ENCODE measurements at regions not wholly inside any gene's neighbourhood (a gene's known extent, or its start where the extent isn't known, plus 50 kb on each side); places are given as distances from the start of the nearest gene placed in this dataset.

GRCh38 chr6:14744212-14744556 lies 501.7 kb upstream of the JARID2 start:
- no peak for TF ChIP-seq POLR2A (IDR thresholded peaks at IDR 0.05)
- TF ChIP-seq CTCF (IDR thresholded peaks at IDR 0.05): no peak
- TF ChIP-seq POLR2AphosphoS5 (IDR thresholded peaks at IDR 0.05): no peak
- TF ChIP-seq EP300 (IDR thresholded peaks at IDR 0.05): no peak

All from upper lobe of left lung (tissue), 4 donors.